ENCODE measurements at regions not wholly inside any gene's neighbourhood (a gene's known extent, or its start where the extent isn't known, plus 50 kb on each side); places are given as distances from the start of the nearest gene placed in this dataset.

DNA sequence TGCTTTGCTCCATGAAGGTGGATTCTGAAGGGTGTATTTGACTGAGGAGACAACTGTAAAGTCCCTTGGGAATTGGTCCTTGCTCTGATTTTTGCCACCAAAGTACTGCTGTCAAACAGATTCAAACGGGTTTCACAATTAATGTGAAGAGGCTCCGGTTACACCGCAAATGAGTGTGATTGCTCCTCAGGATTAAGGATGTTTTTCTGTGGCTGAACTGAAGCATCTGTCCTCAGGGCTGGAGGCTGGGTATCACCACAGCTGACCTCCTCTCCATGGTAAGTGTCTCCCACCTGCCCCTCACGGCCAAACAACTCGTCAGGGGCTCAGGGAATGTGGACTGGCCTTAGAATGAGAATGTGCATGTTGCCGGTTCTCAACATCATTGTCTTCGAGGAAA lies 130.4 kb upstream of the NDUFV2 start:
- no peaks in the 10 kb centered on the region for H3K79me2 ChIP-seq
- H3K27me3 ChIP-seq (ENCODE audit: control insufficient read depth, insufficient read depth, low read length): no peaks in the 10 kb centered on the region
- H3K9me3 ChIP-seq (ENCODE audit: control insufficient read depth, low read length): no peaks in the 10 kb centered on the region
- no peak overlapping the region for H3K4me2 ChIP-seq (ENCODE audit: low read length)
- no peaks in the 10 kb centered on the region for H3K4me1 ChIP-seq
- no peak overlapping the region for H2AFZ ChIP-seq
- no peak overlapping the region for H3K27ac ChIP-seq
- H3K4me3 ChIP-seq (ENCODE audit: low read depth, low read length): no peak overlapping the region
- H3K36me3 ChIP-seq (ENCODE audit: control insufficient read depth, insufficient read depth, low read length): no peaks in the 10 kb centered on the region
- H3K9ac ChIP-seq: no peak overlapping the region
- TF ChIP-seq, protein P1, sequence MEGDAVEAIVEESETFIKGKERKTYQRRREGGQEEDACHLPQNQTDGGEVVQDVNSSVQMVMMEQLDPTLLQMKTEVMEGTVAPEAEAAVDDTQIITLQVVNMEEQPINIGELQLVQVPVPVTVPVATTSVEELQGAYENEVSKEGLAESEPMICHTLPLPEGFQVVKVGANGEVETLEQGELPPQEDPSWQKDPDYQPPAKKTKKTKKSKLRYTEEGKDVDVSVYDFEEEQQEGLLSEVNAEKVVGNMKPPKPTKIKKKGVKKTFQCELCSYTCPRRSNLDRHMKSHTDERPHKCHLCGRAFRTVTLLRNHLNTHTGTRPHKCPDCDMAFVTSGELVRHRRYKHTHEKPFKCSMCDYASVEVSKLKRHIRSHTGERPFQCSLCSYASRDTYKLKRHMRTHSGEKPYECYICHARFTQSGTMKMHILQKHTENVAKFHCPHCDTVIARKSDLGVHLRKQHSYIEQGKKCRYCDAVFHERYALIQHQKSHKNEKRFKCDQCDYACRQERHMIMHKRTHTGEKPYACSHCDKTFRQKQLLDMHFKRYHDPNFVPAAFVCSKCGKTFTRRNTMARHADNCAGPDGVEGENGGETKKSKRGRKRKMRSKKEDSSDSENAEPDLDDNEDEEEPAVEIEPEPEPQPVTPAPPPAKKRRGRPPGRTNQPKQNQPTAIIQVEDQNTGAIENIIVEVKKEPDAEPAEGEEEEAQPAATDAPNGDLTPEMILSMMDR (IDR thresholded peaks at IDR 0.05): no peak

DNA sequence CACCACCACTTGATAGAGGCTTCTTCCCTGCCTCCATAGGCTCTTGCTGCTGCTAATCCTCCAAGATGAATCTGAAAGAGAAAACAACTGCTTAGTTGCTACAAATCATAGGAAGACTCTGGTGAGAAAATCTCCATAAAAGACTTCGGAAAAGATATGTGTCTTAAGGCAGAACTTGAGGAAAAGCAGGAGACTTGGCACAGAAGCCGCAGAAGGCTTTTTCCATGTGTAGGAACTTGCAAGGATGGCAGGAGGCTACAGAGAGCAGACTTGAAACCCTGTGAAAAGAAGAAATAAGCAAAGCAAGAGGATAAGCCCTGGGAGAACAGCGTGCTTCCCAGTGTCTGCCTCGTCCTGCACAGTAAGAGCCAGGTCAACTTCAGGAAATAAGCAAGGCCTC lies 128.2 kb upstream of the NDUFV2 start:
- Histone ChIP-seq H3K36me3 (ENCODE audit: control insufficient read depth, insufficient read depth, low read length) (no peaks in the 10 kb centered on the region), H2AFZ (no peak overlapping the region), H3K27ac (no peak overlapping the region), H3K79me2 (no peaks in the 10 kb centered on the region), H3K9ac (no peak overlapping the region), H3K4me3 (ENCODE audit: low read depth, low read length) (no peak overlapping the region), H3K9me3 (ENCODE audit: control insufficient read depth, low read length) (no peaks in the 10 kb centered on the region), H3K4me1 (no peaks in the 10 kb centered on the region), H3K27me3 (ENCODE audit: control insufficient read depth, insufficient read depth, low read length) (no peaks in the 10 kb centered on the region), H3K4me2 (ENCODE audit: low read length) (no peak overlapping the region)
- TF ChIP-seq, protein P1 (IDR thresholded peaks at IDR 0.05): no peak

DNA sequence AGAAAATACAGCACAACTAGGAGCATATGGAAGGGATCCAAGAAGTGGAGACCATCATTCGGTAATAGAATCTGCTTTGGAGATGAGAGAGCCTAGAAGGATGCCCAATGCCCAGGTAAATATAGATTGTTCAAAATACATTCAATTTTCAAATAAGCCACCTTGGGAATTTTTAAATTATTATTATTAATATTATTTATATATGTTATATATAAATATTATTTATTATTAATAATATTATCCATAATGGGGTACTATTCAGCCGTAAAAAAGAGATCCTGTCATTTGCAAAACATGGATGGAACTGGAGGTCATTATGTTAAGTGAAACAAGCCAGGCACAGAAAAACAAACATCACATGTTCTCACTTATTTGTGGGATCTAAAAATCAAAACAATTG lies 127.8 kb upstream of the NDUFV2 start:
- Histone ChIP-seq H3K9ac (no peak overlapping the region), H3K36me3 (ENCODE audit: control insufficient read depth, insufficient read depth, low read length) (no peaks in the 10 kb centered on the region), H3K79me2 (no peaks in the 10 kb centered on the region), H3K27ac (no peak overlapping the region), H3K4me2 (ENCODE audit: low read length) (no peak overlapping the region), H3K4me3 (ENCODE audit: low read depth, low read length) (no peak overlapping the region), H3K4me1 (no peaks in the 10 kb centered on the region), H3K27me3 (ENCODE audit: control insufficient read depth, insufficient read depth, low read length) (no peaks in the 10 kb centered on the region), H2AFZ (no peak overlapping the region), H3K9me3 (ENCODE audit: control insufficient read depth, low read length) (no peaks in the 10 kb centered on the region)
- TF ChIP-seq, protein P1 (IDR thresholded peaks at IDR 0.05): no peak

DNA sequence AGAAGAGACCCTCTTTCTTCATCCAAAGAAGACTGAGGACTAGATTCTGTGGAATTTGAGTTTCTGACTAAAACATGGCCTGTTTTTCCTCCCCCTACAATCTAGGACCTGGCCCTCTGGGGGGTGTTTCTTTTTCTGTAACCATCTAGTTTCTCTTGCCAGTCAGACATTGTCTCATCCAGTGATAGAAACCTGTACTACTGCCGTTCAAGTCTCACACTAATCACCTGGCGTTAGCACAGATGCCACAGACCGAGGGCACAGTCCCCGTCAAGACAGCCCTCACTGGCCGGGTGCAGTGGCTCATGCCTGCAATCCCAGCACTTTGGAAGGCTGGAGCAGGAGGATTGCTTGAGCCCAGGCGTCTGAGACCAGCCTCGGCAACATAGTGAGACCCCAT lies 126.9 kb upstream of the NDUFV2 start:
- H3K9ac ChIP-seq: no peak overlapping the region
- H3K79me2 ChIP-seq: no peaks in the 10 kb centered on the region
- TF ChIP-seq, protein P1 (IDR thresholded peaks at IDR 0.05): no peak
- no peaks in the 10 kb centered on the region for H3K36me3 ChIP-seq (ENCODE audit: control insufficient read depth, insufficient read depth, low read length)
- H3K9me3 ChIP-seq (ENCODE audit: control insufficient read depth, low read length): no peaks in the 10 kb centered on the region
- H3K27me3 ChIP-seq (ENCODE audit: control insufficient read depth, insufficient read depth, low read length): no peaks in the 10 kb centered on the region
- H3K4me3 ChIP-seq (ENCODE audit: low read depth, low read length): no peak overlapping the region
- H3K4me2 ChIP-seq (ENCODE audit: low read length): no peak overlapping the region
- H2AFZ ChIP-seq: no peak overlapping the region
- H3K27ac ChIP-seq: no peak overlapping the region
- no peaks in the 10 kb centered on the region for H3K4me1 ChIP-seq

DNA sequence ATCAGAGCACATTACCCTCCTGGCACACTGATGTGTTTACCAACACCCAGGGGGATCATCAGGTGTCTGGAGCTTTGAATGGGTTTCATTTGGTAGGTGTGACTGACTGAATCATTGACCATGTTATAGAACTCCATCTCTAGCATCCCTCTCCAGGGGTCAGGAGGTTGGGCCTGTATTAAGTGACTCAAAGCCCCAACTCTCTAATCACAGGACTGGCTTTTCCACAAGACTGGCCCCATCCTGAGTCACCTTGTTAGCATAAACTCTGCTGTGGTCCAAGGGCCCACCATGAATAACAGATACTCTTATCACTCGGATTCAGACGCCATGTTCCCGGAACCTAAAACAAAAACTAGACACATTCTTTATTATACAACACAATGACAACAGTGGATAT lies 125.9 kb upstream of the NDUFV2 start:
- Histone ChIP-seq H3K9ac (no peak overlapping the region), H3K27me3 (ENCODE audit: control insufficient read depth, insufficient read depth, low read length) (no peaks in the 10 kb centered on the region), H3K4me3 (ENCODE audit: low read depth, low read length) (no peak overlapping the region), H2AFZ (no peak overlapping the region), H3K4me1 (no peaks in the 10 kb centered on the region), H3K79me2 (no peaks in the 10 kb centered on the region), H3K36me3 (ENCODE audit: control insufficient read depth, insufficient read depth, low read length) (no peaks in the 10 kb centered on the region), H3K27ac (no peak overlapping the region), H3K9me3 (ENCODE audit: control insufficient read depth, low read length) (no peaks in the 10 kb centered on the region), H3K4me2 (ENCODE audit: low read length) (no peak overlapping the region)
- TF ChIP-seq, protein P1 (IDR thresholded peaks at IDR 0.05): no peak

Data from parathyroid adenoma (tissue), 2 donors.